HG02588 (cell line): ENCODE measurements at regions not wholly inside any gene's neighbourhood (a gene's known extent, or its start where the extent isn't known, plus 50 kb on each side); places are given as distances from the start of the nearest gene placed in this dataset.

ENCODE experiments used
- ATAC-seq: cut with Tn5 transposase; IDR thresholded peaks from one replicate; pipeline ENCODE4 v1.9.1; 2021; ENCODE audit warnings: mild to moderate bottlenecking, moderate library complexity; ENCODE audit not compliant: unreplicated experiment

GRCh38 chr4:138298431-138298830 is 56.3 kb upstream of the SLC7A11 start:
- ATAC-seq = no peak

DNA sequence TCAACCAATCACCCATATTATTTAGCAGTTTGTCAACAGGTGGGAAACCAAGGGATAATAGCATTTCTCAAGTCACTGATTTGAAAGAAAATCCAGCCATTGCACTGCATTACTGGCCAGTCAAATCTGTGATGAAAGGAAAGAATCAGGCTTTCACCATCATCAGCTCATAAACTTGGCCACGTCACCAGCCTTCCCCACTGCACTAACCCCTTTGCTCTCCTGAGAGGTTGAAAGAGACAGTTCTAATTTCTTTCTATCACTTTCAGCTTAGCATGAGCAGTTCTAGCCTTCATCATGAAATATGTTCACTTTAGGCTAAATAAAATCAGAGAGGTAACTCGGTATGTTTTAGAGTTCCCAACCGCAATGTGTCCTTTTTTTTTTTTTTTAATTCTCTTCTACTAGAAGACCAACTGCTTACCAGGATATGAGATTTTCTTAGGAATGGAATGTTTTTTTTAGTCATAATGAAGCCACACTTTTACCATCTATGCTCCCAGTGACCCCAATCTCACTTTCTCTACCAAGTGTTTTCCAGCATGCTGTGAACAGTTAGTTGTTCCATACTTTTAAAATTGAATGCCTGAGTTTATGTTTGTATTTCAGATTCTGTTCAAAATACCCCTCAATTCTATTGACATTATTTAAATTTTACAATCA is 55.7 kb upstream of the SLC7A11 start:
- no peak for ATAC-seq

DNA sequence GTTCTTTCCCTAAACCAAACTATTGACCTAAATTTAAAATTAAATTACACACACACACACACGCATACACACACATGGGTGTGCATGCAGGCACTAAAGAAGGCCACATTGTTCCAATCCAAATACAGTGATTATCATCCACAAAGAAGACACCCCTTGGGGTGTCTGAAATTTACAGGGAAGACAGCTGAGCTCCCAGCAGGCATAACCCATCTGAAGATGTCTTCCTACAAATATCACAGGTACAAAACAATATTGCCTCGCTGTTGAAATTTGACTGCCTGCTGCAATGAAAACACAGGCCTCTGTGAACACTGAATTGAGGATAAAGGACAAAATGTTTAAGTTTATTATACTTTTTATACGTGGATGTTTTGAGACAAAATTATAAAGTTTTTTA is 50.2 kb upstream of the SLC7A11 start:
- no peak for ATAC-seq
